GM23248 (cell line): ENCODE measurements at regions not wholly inside any gene's neighbourhood (a gene's known extent, or its start where the extent isn't known, plus 50 kb on each side); places are given as distances from the start of the nearest gene placed in this dataset.

ENCODE experiments used
- DNase-seq: peaks from one replicate; pipeline ENCODE4 v3.0.0-alpha.2; 2015
- H2AFZ ChIP-seq: fragments of 200-600 bp; sonication (generic); 2 replicates; pipeline ENCODE4 v1.6.1; 2016; ENCODE audit warnings: antibody characterized with exemption
- H3F3A ChIP-seq: fragments of 200-600 bp; sonication (generic); 2 replicates; pipeline ENCODE4 v1.6.1; 2016; ENCODE audit warnings: mild to moderate bottlenecking, antibody characterized with exemption, mixed run types; ENCODE audit not compliant: insufficient read depth
- H3K27ac ChIP-seq: fragments of 200-600 bp; sonication (generic); 2 replicates; pipeline ENCODE4 v1.5.1; 2016; ENCODE audit warnings: mild to moderate bottlenecking
- H3K27me3 ChIP-seq: fragments of 200-600 bp; sonication (generic); replicated peaks from 2 replicates; pipeline ENCODE4 v1.6.1; 2016; ENCODE audit warnings: mild to moderate bottlenecking; ENCODE audit not compliant: insufficient read depth
- H3K36me3 ChIP-seq: fragments of 200-600 bp; sonication (generic); 2 replicates; pipeline ENCODE4 v1.6.1; 2016; ENCODE audit warnings: low read depth, mild to moderate bottlenecking
- H3K4me1 ChIP-seq: fragments of 200-600 bp; sonication (generic); 2 replicates; pipeline ENCODE4 v1.6.1; 2016; ENCODE audit warnings: mild to moderate bottlenecking; ENCODE audit not compliant: insufficient read depth
- H3K4me2 ChIP-seq: fragments of 200-600 bp; sonication (generic); one replicate; pipeline ENCODE4 v1.6.1; 2016; ENCODE audit warnings: mild to moderate bottlenecking; ENCODE audit not compliant: unreplicated experiment
- H3K4me3 ChIP-seq: fragments of 200-600 bp; sonication (generic); 2 replicates; pipeline ENCODE4 v1.5.1; 2016; ENCODE audit warnings: mild to moderate bottlenecking
- H3K79me2 ChIP-seq: fragments of 200-600 bp; sonication (generic); 2 replicates; pipeline ENCODE4 v1.6.1; 2016; ENCODE audit warnings: mild to moderate bottlenecking; ENCODE audit not compliant: insufficient read depth
- H3K9ac ChIP-seq: fragments of 200-600 bp; sonication (generic); 2 replicates; pipeline ENCODE4 v1.6.1; 2016; ENCODE audit warnings: mild to moderate bottlenecking
- H3K9me2 ChIP-seq: fragments of 200-600 bp; sonication (generic); 2 replicates; pipeline ENCODE4 v1.6.1; 2016; ENCODE audit warnings: mixed run types, mild to moderate bottlenecking, moderate library complexity; ENCODE audit not compliant: insufficient read depth
- H3K9me3 ChIP-seq: fragments of 200-600 bp; sonication (generic); one replicate; pipeline ENCODE4 v1.6.1; 2017; ENCODE audit warnings: low read depth
- H4K20me1 ChIP-seq: fragments of 200-600 bp; sonication (generic); 2 replicates; pipeline ENCODE4 v1.6.0; 2016; ENCODE audit not compliant: insufficient read depth
- EZH2 ChIP-seq: fragments of 200-600 bp; sonication (generic); IDR thresholded peaks from 2 replicates; pipeline ENCODE4 v1.6.1; 2018; ENCODE audit warnings: antibody characterized with exemption, mild to moderate bottlenecking; ENCODE audit not compliant: insufficient read depth, poor library complexity, severe bottlenecking
- EZH2phosphoT487 ChIP-seq: fragments of 200-600 bp; sonication (generic); IDR thresholded peaks from 2 replicates; pipeline ENCODE4 v1.6.1; 2018; ENCODE audit warnings: antibody characterized with exemption, moderate library complexity, mild to moderate bottlenecking, low read depth; ENCODE audit not compliant: insufficient read depth
- WGBS, 2 experiments: methylation state at CpG; one replicate each; pipeline ENCODE4 v1.1.6; 2015 to 2017; ENCODE audit warnings: low lambda C conversion rate in 2 of 2, low coverage in 1 of 2; ENCODE audit errors: missing lambda C conversion rate in 2 of 2; 5-methylcytosine and 5-hydroxymethylcytosine counted together
- in situ Hi-C: fragments of 300-500 bp; cut with MboI; formaldehyde crosslinking; loops from 2 replicates; pipeline ENCODE4 v1.15.0; 2020

DNA sequence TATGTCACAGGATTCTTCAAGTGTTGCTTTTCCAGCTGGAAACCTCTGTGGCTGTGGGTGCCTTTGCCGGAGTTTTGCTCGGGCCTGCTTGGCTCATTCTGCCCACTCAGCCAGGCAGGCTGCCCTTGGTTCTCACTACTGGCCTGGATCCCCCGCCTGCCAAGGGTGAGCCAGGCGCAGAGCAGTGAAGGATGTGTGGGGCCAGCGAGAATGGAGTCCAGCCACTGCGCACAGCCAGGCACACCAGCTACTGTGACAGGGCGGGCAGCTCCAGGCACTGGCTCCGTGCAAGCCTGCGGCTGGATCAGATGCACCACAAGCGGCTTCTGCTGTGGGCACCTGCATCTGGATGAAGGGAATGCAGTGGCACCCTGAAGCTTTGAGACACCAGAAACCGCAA is 257.1 kb downstream of the RPRM start:
- Histone ChIP-seq H3F3A (no peaks in the 10 kb centered on the region), H3K4me3 (no peak overlapping the region), H2AFZ (no peak overlapping the region), H3K27me3 (no peaks in the 10 kb centered on the region), H3K4me2 (no peak overlapping the region), H3K4me1 (no peaks in the 10 kb centered on the region), H3K9ac (no peak overlapping the region), H3K9me2 (no peaks in the 10 kb centered on the region), H3K36me3 (no peaks in the 10 kb centered on the region), H3K27ac (no peak overlapping the region), H3K79me2 (no peaks in the 10 kb centered on the region), H4K20me1 (no peaks in the 10 kb centered on the region), H3K9me3 (no peaks in the 10 kb centered on the region)
- TF ChIP-seq EZH2phosphoT487 = no peak
- TF ChIP-seq EZH2 = no peak
- in situ Hi-C loops = no loop called here
- no peak for DNase-seq
- WGBS, 2 experiments = 55 to 59% methylated on average over 7 to 11 of the region's 11 CpGs

DNA sequence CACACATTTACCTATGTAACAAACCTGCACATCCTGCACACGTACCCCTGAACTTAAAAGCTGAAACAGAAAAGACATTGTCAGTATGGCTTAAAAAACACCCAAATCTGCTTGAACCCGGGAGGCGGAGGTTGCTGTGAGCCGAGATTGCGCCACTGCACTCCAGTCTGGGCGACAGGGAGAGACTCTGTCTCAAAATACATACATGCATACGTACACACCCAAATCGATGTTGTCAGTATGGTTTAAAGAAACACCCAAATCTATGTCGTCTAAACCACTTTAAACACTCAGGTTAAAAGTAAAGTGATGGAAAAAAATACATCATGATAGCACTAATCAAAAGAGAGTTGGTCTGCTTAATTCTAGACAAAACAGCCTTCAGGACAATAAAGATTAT is 257.5 kb downstream of the RPRM start:
- WGBS, 2 experiments = 45 to 47% methylated on average over 9 of the region's 9 CpGs
- no peak overlapping the region for H3K4me2 ChIP-seq
- no peaks in the 10 kb centered on the region for H3K36me3 ChIP-seq
- H2AFZ ChIP-seq = no peak overlapping the region
- DNase-seq = no peak
- no peak overlapping the region for H3K27ac ChIP-seq
- no peaks in the 10 kb centered on the region for H4K20me1 ChIP-seq
- TF ChIP-seq EZH2 (no peak), EZH2phosphoT487 (no peak)
- no peaks in the 10 kb centered on the region for H3K4me1 ChIP-seq
- H3K9me2 ChIP-seq = no peaks in the 10 kb centered on the region
- in situ Hi-C loops = no loop called here
- H3K27me3 ChIP-seq = no peaks in the 10 kb centered on the region
- H3K9me3 ChIP-seq = no peaks in the 10 kb centered on the region
- H3K9ac ChIP-seq = no peak overlapping the region
- H3K4me3 ChIP-seq = no peak overlapping the region
- no peaks in the 10 kb centered on the region for H3K79me2 ChIP-seq
- no peaks in the 10 kb centered on the region for H3F3A ChIP-seq

DNA sequence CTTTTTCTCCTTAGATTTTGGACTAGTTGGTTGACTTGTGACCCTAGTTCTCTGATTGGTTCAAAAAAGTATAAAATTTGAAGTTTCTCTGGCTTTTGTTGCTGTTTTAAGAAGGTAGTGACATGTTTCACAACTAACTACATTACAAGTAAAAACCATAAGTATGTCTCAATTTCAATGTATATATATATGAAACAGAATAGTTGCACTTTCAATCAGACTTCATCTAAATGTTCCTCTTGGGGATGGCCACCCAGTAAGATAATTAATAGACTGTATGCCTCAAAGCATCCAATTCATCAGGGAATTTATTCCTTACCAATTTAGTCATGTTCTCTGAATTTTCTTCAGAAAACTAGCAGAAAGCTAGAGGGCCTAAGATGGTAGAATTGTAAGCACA is 259.7 kb downstream of the RPRM start:
- Histone ChIP-seq H3K4me1 (no peaks in the 10 kb centered on the region), H3K9ac (no peak overlapping the region), H3F3A (no peaks in the 10 kb centered on the region), H3K9me2 (no peaks in the 10 kb centered on the region), H3K4me2 (no peak overlapping the region), H3K79me2 (no peaks in the 10 kb centered on the region), H3K27me3 (no peaks in the 10 kb centered on the region), H4K20me1 (no peaks in the 10 kb centered on the region), H3K9me3 (no peaks in the 10 kb centered on the region), H3K36me3 (no peaks in the 10 kb centered on the region), H2AFZ (no peak overlapping the region), H3K4me3 (no peak overlapping the region), H3K27ac (no peak overlapping the region)
- TF ChIP-seq EZH2 (no peak), EZH2phosphoT487 (no peak)
- in situ Hi-C loops = no loop called here
- no peak for DNase-seq

DNA sequence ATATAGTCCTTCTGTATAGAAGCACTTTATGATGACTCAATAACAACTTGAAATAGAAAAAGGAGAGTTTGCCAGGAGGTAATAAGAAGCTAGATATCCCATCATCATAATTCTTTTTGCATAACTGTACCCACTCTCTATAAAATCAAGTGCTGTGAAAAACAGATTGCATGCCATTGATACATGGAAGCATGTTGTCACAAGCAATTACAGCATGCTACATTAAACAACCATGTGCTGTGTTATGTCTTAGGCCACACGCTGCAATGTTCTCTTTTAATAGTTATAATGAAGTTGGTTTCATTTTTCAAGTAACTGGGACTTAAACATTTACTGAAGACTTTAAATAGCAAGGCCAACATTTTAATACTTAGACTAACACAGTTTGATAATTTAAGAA is 264.2 kb downstream of the RPRM start:
- no peak overlapping the region for H3K27ac ChIP-seq
- no peaks in the 10 kb centered on the region for H3K9me3 ChIP-seq
- H4K20me1 ChIP-seq = no peaks in the 10 kb centered on the region
- H3K36me3 ChIP-seq = no peaks in the 10 kb centered on the region
- H3K27me3 ChIP-seq = no peaks in the 10 kb centered on the region
- no peaks in the 10 kb centered on the region for H3K79me2 ChIP-seq
- H3K4me3 ChIP-seq = no peak overlapping the region
- 0 to 5% methylated on average over 1 of the region's 1 CpG for WGBS, 2 experiments
- no peak for TF ChIP-seq EZH2phosphoT487
- no peak for TF ChIP-seq EZH2
- H3F3A ChIP-seq = no peaks in the 10 kb centered on the region
- no peak overlapping the region for H2AFZ ChIP-seq
- H3K4me1 ChIP-seq = no peaks in the 10 kb centered on the region
- in situ Hi-C loops = no loop called here
- no peak overlapping the region for H3K4me2 ChIP-seq
- no peak overlapping the region for H3K9ac ChIP-seq
- no peaks in the 10 kb centered on the region for H3K9me2 ChIP-seq
- DNase-seq = no peak

DNA sequence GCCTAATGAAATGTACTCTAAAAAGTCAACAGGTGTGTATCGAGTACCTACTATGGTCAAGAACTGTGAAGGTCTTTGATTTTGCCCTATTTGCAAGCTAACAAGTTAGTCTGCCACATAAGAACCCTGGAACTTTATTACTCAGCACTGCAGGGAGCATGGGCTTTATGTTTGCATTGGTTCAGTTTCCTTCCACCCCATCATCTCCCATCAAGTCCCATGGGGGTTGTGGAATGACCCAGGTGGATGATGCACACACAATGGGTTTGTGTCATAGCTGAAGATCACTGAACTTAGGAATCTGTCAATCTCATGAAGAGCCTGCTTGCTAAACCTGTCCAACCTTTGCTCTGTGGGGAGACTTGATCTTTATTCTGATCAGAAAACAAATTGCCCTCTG is 265.5 kb downstream of the RPRM start:
- Histone ChIP-seq H3K79me2 (no peaks in the 10 kb centered on the region), H3K4me3 (no peak overlapping the region), H3K27me3 (no peaks in the 10 kb centered on the region), H3K9me2 (no peaks in the 10 kb centered on the region), H3K36me3 (no peaks in the 10 kb centered on the region), H3K27ac (no peak overlapping the region), H3K4me2 (no peak overlapping the region), H3K9me3 (no peaks in the 10 kb centered on the region), H3K9ac (no peak overlapping the region), H2AFZ (no peak overlapping the region), H4K20me1 (no peaks in the 10 kb centered on the region), H3K4me1 (no peaks in the 10 kb centered on the region), H3F3A (no peaks in the 10 kb centered on the region)
- in situ Hi-C loops = no loop called here
- no peak for TF ChIP-seq EZH2phosphoT487
- no peak for TF ChIP-seq EZH2
- WGBS, 2 experiments = 3 to 6% methylated on average over 1 of the region's 1 CpG
- DNase-seq = no peak
